ENCODE measurements at regions not wholly inside any gene's neighbourhood (a gene's known extent, or its start where the extent isn't known, plus 50 kb on each side); places are given as distances from the start of the nearest gene placed in this dataset.

- H3K4me3 Mint-ChIP-seq: no peak overlapping the region
- no peaks in the 10 kb centered on the region for H3K36me3 Mint-ChIP-seq (ENCODE audit: low read depth)
- ChIA-PET POLR2A (no interaction called here), CTCF (no interaction called here)
- DNase-seq (no peak), ATAC-seq (no peak)
- H3K9me3 Mint-ChIP-seq (ENCODE audit: low read depth): no peaks in the 10 kb centered on the region
- intact Hi-C loops (cut with DNase I, micrococcal nuclease): no loop called here
- H3K27me3 Mint-ChIP-seq: no peaks in the 10 kb centered on the region
- H3K4me1 Mint-ChIP-seq: no peaks in the 10 kb centered on the region
- H3K27ac Mint-ChIP-seq: no peak overlapping the region
These were observed 786.1 kb downstream of the PDHA2 start for GRCh38 chr4:96626023-96626422.

- Mint-ChIP-seq H3K27me3 (no peaks in the 10 kb centered on the region), H3K4me1 (no peaks in the 10 kb centered on the region), H3K9me3 (ENCODE audit: low read depth) (no peaks in the 10 kb centered on the region), H3K36me3 (ENCODE audit: low read depth) (no peaks in the 10 kb centered on the region), H3K27ac (no peak overlapping the region), H3K4me3 (no peak overlapping the region)
- ATAC-seq (no peak), DNase-seq (no peak)
- POLR2A ChIA-PET: no interaction called here
- CTCF ChIA-PET: no interaction called here
- intact Hi-C loops (cut with DNase I, micrococcal nuclease): no loop called here
These were observed 790.9 kb downstream of the PDHA2 start for GRCh38 chr4:96630839-96631238.

- H3K27me3 Mint-ChIP-seq: no peaks in the 10 kb centered on the region
- H3K9me3 Mint-ChIP-seq (ENCODE audit: low read depth): no peaks in the 10 kb centered on the region
- DNase-seq (no peak), ATAC-seq (no peak)
- intact Hi-C loops (cut with DNase I, micrococcal nuclease): no loop called here
- H3K4me1 Mint-ChIP-seq: no peaks in the 10 kb centered on the region
- no peak overlapping the region for H3K27ac Mint-ChIP-seq
- ChIA-PET POLR2A (no interaction called here), CTCF (interaction anchor here (1.0 kb wide), 1 partner anchor 11 kb away, joined by 3 read pairs; no protein-coding TSS in a partner anchor)
- no peak overlapping the region for H3K4me3 Mint-ChIP-seq
- no peaks in the 10 kb centered on the region for H3K36me3 Mint-ChIP-seq (ENCODE audit: low read depth)
These were observed 798.1 kb downstream of the PDHA2 start for GRCh38 chr4:96637971-96638412.

GRCh38 chr4:96639932-96640331 lies 800.0 kb downstream of the PDHA2 start:
- Mint-ChIP-seq H3K4me1 (no peaks in the 10 kb centered on the region), H3K36me3 (ENCODE audit: low read depth) (no peaks in the 10 kb centered on the region), H3K9me3 (ENCODE audit: low read depth) (no peaks in the 10 kb centered on the region), H3K27ac (no peak overlapping the region), H3K27me3 (no peaks in the 10 kb centered on the region), H3K4me3 (no peak overlapping the region)
- intact Hi-C loops (cut with DNase I, micrococcal nuclease): no loop called here
- CTCF ChIA-PET: no interaction called here
- DNase-seq (no peak), ATAC-seq (no peak)
- POLR2A ChIA-PET: interaction anchor here (0.6 kb wide), 1 partner anchor 504 kb away, joined by 4 read pairs; no protein-coding TSS in a partner anchor

GRCh38 chr4:96642490-96642889 lies 802.6 kb downstream of the PDHA2 start:
- no peak for ATAC-seq
- no peak overlapping the region for H3K4me3 Mint-ChIP-seq
- H3K9me3 Mint-ChIP-seq (ENCODE audit: low read depth): peaks cover 3% of the 10 kb centered on the region

GRCh38 chr4:96646146-96646545 lies 806.3 kb downstream of the PDHA2 start:
- CTCF ChIA-PET: no interaction called here
- H3K9me3 Mint-ChIP-seq (ENCODE audit: low read depth): peaks cover 3% of the 10 kb centered on the region

More at GRCh38 chr4:96642490-96642889, 802.6 kb downstream of the PDHA2 start:
- intact Hi-C loops (cut with DNase I, micrococcal nuclease): no loop called here
- DNase-seq: no peak
- ChIA-PET POLR2A (no interaction called here), CTCF (no interaction called here)
- no peaks in the 10 kb centered on the region for H3K4me1 Mint-ChIP-seq
- no peaks in the 10 kb centered on the region for H3K27me3 Mint-ChIP-seq
- H3K36me3 Mint-ChIP-seq (ENCODE audit: low read depth): no peaks in the 10 kb centered on the region
- H3K27ac Mint-ChIP-seq: no peak overlapping the region

GRCh38 chr4:96649536-96649935 lies 809.6 kb downstream of the PDHA2 start:
- Mint-ChIP-seq H3K36me3 (ENCODE audit: low read depth) (no peaks in the 10 kb centered on the region), H3K27ac (no peak overlapping the region), H3K4me3 (no peak overlapping the region), H3K27me3 (no peaks in the 10 kb centered on the region), H3K4me1 (no peaks in the 10 kb centered on the region), H3K9me3 (ENCODE audit: low read depth) (peaks cover 3% of the 10 kb centered on the region)
- CTCF ChIA-PET: no interaction called here
- DNase-seq: no peak
- no peak for ATAC-seq
- POLR2A ChIA-PET: no interaction called here
- intact Hi-C loops (cut with DNase I, micrococcal nuclease): no loop called here

More at GRCh38 chr4:96646146-96646545, 806.3 kb downstream of the PDHA2 start:
- H3K27me3 Mint-ChIP-seq: no peaks in the 10 kb centered on the region
- no peak overlapping the region for H3K4me3 Mint-ChIP-seq
- no peaks in the 10 kb centered on the region for H3K36me3 Mint-ChIP-seq (ENCODE audit: low read depth)
- H3K4me1 Mint-ChIP-seq: no peaks in the 10 kb centered on the region
- DNase-seq (no peak), ATAC-seq (no peak)
- H3K27ac Mint-ChIP-seq: no peak overlapping the region
- intact Hi-C loops (cut with DNase I, micrococcal nuclease): no loop called here
- POLR2A ChIA-PET: no interaction called here

GRCh38 chr4:96652158-96652557 lies 812.3 kb downstream of the PDHA2 start:
- no peak overlapping the region for H3K4me3 Mint-ChIP-seq
- H3K9me3 Mint-ChIP-seq (ENCODE audit: low read depth): no peaks in the 10 kb centered on the region
- H3K27me3 Mint-ChIP-seq: no peaks in the 10 kb centered on the region
- intact Hi-C loops (cut with DNase I, micrococcal nuclease): no loop called here
- ChIA-PET CTCF (no interaction called here), POLR2A (no interaction called here)
- no peaks in the 10 kb centered on the region for H3K36me3 Mint-ChIP-seq (ENCODE audit: low read depth)
- DNase-seq (no peak), ATAC-seq (no peak)
- H3K27ac Mint-ChIP-seq: no peak overlapping the region
- H3K4me1 Mint-ChIP-seq: no peaks in the 10 kb centered on the region

- Mint-ChIP-seq H3K4me3 (no peak overlapping the region), H3K4me1 (no peaks in the 10 kb centered on the region), H3K9me3 (ENCODE audit: low read depth) (peaks cover 2% of the 10 kb centered on the region), H3K27me3 (no peaks in the 10 kb centered on the region), H3K36me3 (ENCODE audit: low read depth) (no peaks in the 10 kb centered on the region), H3K27ac (no peak overlapping the region)
- no peak for ATAC-seq
- intact Hi-C loops (cut with DNase I, micrococcal nuclease): no loop called here
- CTCF ChIA-PET: no interaction called here
- POLR2A ChIA-PET: no interaction called here
- no peak for DNase-seq
These were observed 812.9 kb downstream of the PDHA2 start for GRCh38 chr4:96652821-96653220.

GRCh38 chr4:96654045-96654444 lies 814.2 kb downstream of the PDHA2 start:
- intact Hi-C loops (cut with DNase I, micrococcal nuclease): no loop called here
- Mint-ChIP-seq H3K4me1 (no peaks in the 10 kb centered on the region), H3K9me3 (ENCODE audit: low read depth) (peaks cover 3% of the 10 kb centered on the region), H3K36me3 (ENCODE audit: low read depth) (no peaks in the 10 kb centered on the region), H3K27me3 (no peaks in the 10 kb centered on the region), H3K4me3 (no peak overlapping the region), H3K27ac (no peak overlapping the region)
- ChIA-PET POLR2A (no interaction called here), CTCF (no interaction called here)
- no peak for ATAC-seq
- DNase-seq: no peak

GRCh38 chr4:96670381-96670780 lies 830.5 kb downstream of the PDHA2 start:
- no peaks in the 10 kb centered on the region for H3K36me3 Mint-ChIP-seq (ENCODE audit: low read depth)
- intact Hi-C loops (cut with DNase I, micrococcal nuclease): no loop called here
- no peak overlapping the region for H3K27ac Mint-ChIP-seq
- ATAC-seq (no peak), DNase-seq (no peak)
- H3K27me3 Mint-ChIP-seq: no peaks in the 10 kb centered on the region
- ChIA-PET POLR2A (no interaction called here), CTCF (no interaction called here)
- H3K4me1 Mint-ChIP-seq: no peaks in the 10 kb centered on the region
- no peak overlapping the region for H3K4me3 Mint-ChIP-seq
- no peaks in the 10 kb centered on the region for H3K9me3 Mint-ChIP-seq (ENCODE audit: low read depth)

- DNase-seq: no peak
- POLR2A ChIA-PET: no interaction called here
- intact Hi-C loops (cut with DNase I, micrococcal nuclease): no loop called here
- no peaks in the 10 kb centered on the region for H3K27me3 Mint-ChIP-seq
- peaks cover 1% of the 10 kb centered on the region for H3K9me3 Mint-ChIP-seq (ENCODE audit: low read depth)
- no peak overlapping the region for H3K27ac Mint-ChIP-seq
- CTCF ChIA-PET: no interaction called here
- H3K4me3 Mint-ChIP-seq: no peak overlapping the region
- no peaks in the 10 kb centered on the region for H3K36me3 Mint-ChIP-seq (ENCODE audit: low read depth)
- H3K4me1 Mint-ChIP-seq: no peaks in the 10 kb centered on the region
- no peak for ATAC-seq
These were observed 835.5 kb downstream of the PDHA2 start for GRCh38 chr4:96675416-96675815.

- H3K4me3 Mint-ChIP-seq: no peak overlapping the region
- no peak overlapping the region for H3K27ac Mint-ChIP-seq
- H3K9me3 Mint-ChIP-seq (ENCODE audit: low read depth): peaks cover 1% of the 10 kb centered on the region
- ChIA-PET POLR2A (no interaction called here), CTCF (no interaction called here)
- DNase-seq (no peak), ATAC-seq (no peak)
- no peaks in the 10 kb centered on the region for H3K27me3 Mint-ChIP-seq
- no peaks in the 10 kb centered on the region for H3K4me1 Mint-ChIP-seq
- H3K36me3 Mint-ChIP-seq (ENCODE audit: low read depth): no peaks in the 10 kb centered on the region
- intact Hi-C loops (cut with DNase I, micrococcal nuclease): no loop called here
These were observed 836.0 kb downstream of the PDHA2 start for GRCh38 chr4:96675896-96676295.

Data from activated CD4-positive, alpha-beta T cell treated with anti-CD3 and anti-CD28 coated beads for 36 hours (primary cell).